SW 1271 (cell line): ENCODE measurements at regions not wholly inside any gene's neighbourhood (a gene's known extent, or its start where the extent isn't known, plus 50 kb on each side); places are given as distances from the start of the nearest gene placed in this dataset.

Experiments
- DNase-seq, 2 experiments: peaks; one replicate each; lab custom pipeline; 2025; lab: John Stamatoyannopoulos, UW

DNA sequence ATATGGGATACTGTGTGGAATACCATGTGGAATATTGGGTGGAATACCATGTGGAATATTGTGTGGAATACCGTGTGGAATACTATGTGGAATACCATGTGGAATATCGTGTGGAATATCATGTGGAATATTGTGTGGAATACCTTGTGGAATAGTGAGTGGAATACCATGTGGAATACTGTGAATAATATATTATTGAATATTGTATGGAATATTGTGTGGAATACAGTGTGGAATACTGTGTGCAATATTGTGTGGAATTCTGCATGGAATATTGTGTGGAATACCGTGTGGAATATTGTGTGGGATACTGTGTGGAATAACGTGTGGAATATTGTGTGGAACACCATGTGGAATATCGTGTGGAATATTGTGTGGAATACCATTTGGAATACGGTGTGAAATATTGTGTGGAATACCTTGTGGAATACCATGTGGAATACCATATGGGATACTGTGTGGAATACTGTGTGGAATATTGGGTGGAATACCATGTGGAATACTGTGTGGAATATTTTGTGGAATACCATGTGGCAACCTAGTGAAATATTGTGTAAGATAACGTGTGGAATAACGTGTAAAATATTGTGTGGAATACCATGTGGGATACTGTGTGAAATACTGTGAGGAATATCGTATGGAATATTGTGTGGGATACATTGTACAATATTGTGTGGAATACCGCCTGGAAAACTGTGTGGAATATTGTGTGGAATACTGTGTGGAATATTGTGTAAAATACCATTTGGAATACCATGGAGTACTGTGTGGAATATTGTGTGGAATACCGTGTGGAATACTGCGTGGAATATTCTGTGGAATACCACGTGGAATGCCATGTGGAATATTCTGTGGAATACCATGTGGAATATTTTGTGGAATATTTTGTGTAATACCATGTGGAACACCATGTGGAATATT lies 133.9 kb upstream of the CHST15 start:
- DNase-seq: no peak

DNA sequence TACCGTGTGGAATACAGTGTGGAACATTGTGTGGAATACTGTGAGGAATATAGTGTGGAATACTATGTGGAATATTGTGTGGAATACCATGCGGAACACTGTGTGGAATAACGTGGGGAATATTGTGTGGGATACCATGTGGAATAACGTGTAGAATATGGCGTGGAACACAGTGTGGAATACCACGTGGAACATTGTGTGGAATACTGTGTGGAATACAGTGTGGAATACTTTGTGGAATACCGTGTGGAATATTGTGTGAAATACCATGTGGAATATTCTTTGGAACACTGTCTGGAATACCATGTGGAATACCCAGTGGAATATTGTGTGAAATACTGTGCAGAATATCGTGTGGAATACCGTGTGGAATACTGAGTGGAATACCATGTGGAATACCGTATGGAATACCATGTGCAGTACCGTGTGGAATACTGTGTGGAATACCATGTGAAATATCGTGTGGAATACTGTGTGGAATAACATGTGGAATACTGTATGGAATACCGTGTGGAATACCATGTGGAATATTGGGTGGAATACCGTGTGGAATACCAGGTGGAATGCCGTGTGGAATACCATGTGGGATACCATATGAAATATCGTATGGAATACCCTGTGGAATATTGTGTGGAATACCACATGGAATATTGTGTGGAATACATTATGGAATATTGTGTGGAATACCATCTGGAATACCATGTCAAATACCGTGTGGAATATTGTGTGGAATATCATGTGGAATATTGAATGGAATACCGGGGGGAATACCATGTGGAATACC lies 133.1 kb upstream of the CHST15 start:
- no peak for DNase-seq

- no peak for DNase-seq
Observed at GRCh38 chr10:124225467-124226270, 132.3 kb upstream of the CHST15 start.

DNA sequence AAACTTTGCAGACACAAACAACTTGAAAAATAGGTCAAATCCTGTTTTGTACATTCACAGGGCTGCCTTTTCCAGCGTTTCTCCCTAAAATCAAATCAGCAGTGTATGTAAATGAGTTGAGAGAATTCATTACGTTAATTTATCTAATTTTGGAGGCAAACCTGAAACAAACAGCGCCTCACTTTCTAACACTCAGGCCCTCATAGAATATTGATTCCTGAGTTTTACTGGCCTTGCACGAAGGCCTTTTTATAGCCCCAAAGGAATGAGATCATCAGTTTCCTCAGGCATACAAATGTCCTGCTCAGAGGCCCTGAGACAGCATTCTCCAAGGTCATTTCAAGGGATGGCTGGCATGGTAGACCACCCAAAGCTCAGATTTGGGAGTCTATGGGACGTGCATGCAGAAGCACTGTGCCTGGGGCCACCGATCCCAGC lies 131.7 kb upstream of the CHST15 start:
- no peak for DNase-seq

DNA sequence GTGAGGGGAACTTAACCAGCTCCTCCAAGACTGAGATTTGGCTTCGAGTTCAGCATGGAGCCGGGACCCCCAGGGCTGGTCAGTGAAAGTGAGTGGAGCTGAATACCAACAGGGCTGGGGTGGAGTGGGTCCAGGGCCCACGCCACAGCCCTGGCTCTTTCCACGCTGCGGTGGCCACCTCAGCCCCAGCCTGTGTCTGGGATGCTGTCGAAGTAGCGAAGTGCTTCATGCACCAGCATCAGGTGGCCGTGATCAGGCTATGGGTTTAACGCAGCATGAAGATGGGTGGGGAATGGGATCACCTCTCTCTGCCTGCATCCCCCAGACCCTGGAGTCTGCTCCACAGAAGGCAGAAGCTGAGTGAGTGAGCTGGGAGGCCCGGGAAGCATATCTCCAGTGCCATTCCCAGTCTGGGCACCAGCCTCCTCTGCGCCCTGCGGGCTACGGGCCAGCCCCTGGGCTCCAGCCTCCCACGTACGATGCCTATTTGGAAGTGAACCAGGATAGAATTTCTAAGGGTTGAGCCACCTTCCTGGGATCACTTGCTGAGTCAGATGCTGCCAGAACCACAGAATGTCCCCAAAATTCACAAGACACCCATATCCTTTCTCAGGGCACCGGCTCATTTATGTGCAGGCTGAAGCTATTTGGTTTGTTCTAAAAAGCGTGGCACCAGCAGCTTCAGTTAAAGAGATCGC lies 131.1 kb upstream of the CHST15 start:
- DNase-seq: no peak

DNA sequence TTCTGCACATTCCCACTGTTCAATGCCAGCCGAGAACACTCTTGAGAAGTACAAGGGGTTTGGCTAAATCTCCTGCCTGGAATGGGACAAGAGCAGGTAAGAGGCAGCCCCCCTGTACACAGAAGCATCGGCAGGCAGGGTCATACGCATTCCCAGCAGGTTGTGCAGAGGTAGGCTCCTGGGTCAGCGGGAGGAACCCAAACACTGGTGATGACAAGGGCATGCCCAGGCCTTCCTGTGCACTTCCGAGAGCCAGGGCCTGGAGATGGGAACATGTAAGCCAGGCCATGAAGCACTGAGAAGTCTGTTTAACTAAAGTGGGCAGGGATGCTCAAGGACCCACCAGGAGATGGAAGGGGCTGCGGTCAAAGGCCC lies 130.3 kb upstream of the CHST15 start:
- DNase-seq: no peak

DNA sequence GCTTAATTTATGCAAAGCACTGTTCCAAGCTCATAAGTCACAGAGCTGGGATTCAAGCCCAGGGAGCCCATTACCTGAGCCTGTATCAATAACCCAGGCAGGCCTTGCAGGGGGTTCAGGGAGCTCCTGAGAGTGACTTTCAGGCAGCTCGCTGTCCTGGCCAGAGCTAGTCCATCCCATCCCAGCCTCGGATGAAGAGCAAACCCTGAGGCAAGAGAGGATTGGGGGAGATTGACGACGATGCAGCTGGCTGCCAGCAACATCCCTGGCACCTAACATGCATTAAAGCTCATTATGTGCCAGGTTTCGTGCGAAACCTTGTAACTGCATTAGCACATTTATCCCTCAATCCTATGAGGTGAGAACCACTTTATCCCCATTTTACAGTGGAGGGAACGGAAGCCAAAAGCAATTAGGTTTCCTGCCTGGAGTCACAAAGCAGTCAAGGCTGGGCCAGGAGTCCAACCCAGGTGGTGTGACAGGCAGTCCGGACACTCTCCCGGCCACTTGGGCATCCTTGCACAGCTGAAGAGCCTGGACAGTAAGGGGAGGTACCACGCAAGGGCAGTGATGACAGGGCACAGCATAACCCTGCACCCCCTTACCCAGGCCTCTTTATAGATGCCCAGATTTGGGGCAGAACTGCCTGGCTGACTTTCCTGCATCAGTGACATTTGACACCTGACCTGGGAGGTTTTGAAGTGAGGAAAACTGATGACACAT lies 129.8 kb upstream of the CHST15 start:
- no peak for DNase-seq

- DNase-seq: no peak
Observed at GRCh38 chr10:124222318-124222987, 129.1 kb upstream of the CHST15 start.

GRCh38 chr10:124221356-124222317 lies 128.2 kb upstream of the CHST15 start:
- DNase-seq: no peak

- DNase-seq: no peak
Observed at GRCh38 chr10:124220971-124221355, 127.6 kb upstream of the CHST15 start.

- DNase-seq: no peak
Observed at GRCh38 chr10:124220547-124220946, 127.1 kb upstream of the CHST15 start.

- DNase-seq: no peak
Observed at GRCh38 chr10:124219655-124220054, 126.3 kb upstream of the CHST15 start.

DNA sequence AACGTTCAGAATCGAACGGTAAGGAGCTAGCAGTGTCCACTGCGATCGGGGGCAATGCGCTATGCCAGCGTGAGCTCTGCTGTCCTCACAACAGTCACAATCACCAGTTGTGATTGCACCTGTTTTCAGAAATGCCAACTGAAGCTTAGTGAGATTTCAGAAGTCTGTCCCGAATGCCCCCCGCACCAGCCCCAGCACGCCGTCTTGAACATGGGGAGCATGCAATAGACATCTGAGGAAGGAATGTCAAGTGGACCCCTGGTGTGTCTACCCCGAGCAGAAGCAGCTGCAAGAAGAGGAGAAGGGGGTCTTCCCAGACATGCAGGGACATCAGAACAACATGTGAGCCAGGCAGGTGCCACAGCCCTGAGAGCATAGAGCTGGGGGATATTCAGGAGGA lies 125.7 kb upstream of the CHST15 start:
- no peak for DNase-seq

DNA sequence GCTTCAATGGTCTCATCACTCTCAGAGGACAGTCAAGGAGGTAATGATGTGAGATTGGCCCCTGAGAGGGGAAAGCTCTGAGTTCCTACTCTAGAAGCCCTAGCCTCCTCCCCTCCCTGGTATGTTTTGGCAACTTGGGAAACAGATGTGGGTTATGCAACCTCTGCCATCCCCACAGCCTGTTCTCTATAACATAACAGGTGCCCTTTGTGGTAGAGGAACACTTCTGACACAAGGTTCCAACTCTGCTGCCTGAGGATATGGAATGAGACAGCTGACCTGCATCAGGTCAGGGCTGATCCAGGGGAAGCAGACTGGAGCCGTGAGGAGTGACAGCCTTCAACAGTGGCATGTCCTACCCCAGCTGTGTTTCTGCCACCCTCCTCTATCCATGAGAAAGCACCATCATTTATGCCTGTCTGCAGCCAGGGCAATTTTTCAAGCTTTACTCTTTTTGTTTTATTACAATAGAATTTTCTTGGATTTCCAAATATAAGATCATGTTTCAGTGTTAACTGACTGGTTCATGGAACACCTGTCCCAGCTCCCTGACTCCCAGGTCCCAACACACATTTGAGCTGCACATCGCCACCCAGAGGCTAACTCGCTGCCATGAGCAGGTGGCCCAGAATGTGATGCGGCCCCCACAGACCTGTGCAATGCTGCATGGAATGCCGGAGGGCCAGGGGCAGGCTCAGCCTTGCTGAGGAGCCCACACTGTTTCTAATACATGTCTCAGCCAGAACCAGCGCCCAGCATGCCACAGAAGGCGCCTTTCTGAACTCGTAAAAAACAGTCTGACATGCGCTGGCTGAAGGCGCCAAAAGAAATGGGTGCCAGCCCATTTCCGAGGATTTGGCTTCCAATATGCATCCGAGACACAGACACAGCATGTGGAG lies 124.8 kb upstream of the CHST15 start:
- DNase-seq: no peak

DNA sequence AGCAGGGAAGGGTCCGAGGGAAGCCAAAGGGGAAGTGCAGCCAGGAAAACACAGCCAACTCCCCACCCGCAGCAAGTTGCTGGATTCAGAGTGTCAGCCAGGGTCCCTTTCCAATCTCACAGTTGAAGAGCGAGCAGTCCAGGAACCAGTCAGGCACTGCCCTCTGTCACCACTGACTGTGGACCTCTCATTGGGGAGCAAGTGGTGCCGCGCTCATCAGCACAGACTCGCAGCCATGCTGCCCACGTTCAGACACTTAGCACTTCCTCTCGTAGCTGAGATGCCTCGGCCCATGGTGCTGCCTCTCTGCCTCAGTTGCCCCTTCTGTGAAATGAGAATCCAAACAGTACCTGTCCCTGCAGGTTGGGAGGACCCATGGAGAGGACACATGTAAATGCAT lies 123.6 kb upstream of the CHST15 start:
- no peak for DNase-seq

DNA sequence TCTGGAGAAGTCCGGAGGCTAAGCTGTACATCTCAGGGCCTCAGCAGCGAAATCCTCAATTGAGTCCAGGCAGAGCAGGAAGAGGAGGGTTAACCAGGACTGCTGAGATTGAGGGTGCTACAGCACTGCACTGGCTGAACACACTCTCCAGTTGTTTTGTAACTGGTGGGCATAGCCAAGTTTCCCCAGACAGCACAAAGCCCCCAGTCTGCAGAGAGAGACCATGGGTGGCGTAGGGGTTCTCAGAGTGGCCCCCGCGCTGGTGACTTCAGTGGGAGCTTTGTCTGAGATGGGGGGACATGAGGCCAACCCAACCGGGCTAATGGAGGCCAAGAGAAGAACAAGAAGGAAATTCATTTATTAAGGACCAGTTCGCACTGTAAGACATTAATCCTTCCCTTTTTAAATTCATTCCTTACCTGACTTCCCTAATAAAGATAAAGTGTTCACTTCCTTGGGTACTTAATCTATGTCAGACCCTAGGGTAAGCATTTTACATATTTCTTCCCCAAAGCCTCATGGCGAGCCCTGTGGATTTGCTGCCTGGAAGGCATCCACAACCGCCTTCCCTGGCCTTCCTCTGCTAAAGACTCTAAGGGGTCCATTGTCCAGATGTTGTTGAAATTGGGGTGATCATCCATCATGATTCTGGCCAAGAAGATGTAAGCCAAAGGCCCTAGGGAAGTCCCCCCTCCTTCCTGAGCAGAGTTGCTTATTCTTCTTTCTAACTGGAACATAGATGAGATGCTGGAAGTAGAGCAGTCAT lies 121.4 kb upstream of the CHST15 start:
- DNase-seq: no peak

- no peak for DNase-seq
Observed at GRCh38 chr10:124213899-124214510, 120.6 kb upstream of the CHST15 start.
